Esophagus (tissue), 2 donors: ENCODE measurements at regions not wholly inside any gene's neighbourhood (a gene's known extent, or its start where the extent isn't known, plus 50 kb on each side); places are given as distances from the start of the nearest gene placed in this dataset.
A peak's percentile ranks its signal among the peaks of the same experiment; 100 is the strongest.
"Not testable (repeated sequence)": the region's sequence is repeated elsewhere in the genome, so short reads cannot be mapped to it uniquely, and the experiment has no call there.

Experiments used
- H3K27ac ChIP-seq, 2 donors: one replicate each; pipeline ENCODE4 v1.5.1; 2013; ENCODE audit warnings: low read depth in 2 of 2, mild to moderate bottlenecking in 2 of 2, inconsistent platforms in 1 of 2, low read length in 1 of 2, moderate library complexity in 1 of 2
- H3K27me3 ChIP-seq, 2 donors: one replicate each; pipeline ENCODE4 v1.6.1; 2013; ENCODE audit warnings: low read length in 2 of 2, control low read depth in 1 of 2, mild to moderate bottlenecking in 1 of 2; ENCODE audit not compliant: insufficient read depth in 2 of 2, control insufficient read depth in 1 of 2
- H3K36me3 ChIP-seq, 2 donors: one replicate each; pipeline ENCODE4 v1.6.1; 2013; ENCODE audit warnings: low read length in 1 of 2; ENCODE audit not compliant: control insufficient read depth in 2 of 2, insufficient read depth in 2 of 2
- H3K4me1 ChIP-seq, 2 donors: one replicate each; pipeline ENCODE4 v1.6.1; 2013; ENCODE audit warnings: low read length in 1 of 2; ENCODE audit not compliant: control insufficient read depth in 2 of 2, insufficient read depth in 2 of 2
- H3K4me3 ChIP-seq, 2 donors: one replicate each; pipeline ENCODE4 v1.5.1; 2013; ENCODE audit warnings: low read length in 2 of 2, mild to moderate bottlenecking in 2 of 2, low read depth in 1 of 2, moderate library complexity in 1 of 2
- H3K9me3 ChIP-seq, 2 donors: one replicate each; pipeline ENCODE4 v1.6.1; 2013; ENCODE audit warnings: mild to moderate bottlenecking in 2 of 2, low read depth in 1 of 2, low read length in 1 of 2, moderate library complexity in 1 of 2; ENCODE audit not compliant: control insufficient read depth in 2 of 2, insufficient read depth in 1 of 2
- WGBS, 2 donors: extraction: QIAGEN DNeasy Blood & Tissue Kit; methylation state at CpG; one replicate each; pipeline ENCODE4 v1.1.7; 2013; 5-methylcytosine and 5-hydroxymethylcytosine counted together
- donor health status: healthy with polysubstance abuse.
- donor health status: Bipolar disorder and iron deficiency.

- Histone ChIP-seq H3K4me1 (peaks cover 0 to 6% of the 10 kb centered on the region in 2 donors), H3K27ac (peak overlapping the region; percentile 88 to 90), H3K27me3 (no peaks in the 10 kb centered on the region), H3K36me3 (no peaks in the 10 kb centered on the region), H3K4me3 (peak overlapping the region; percentile 47 to 57), H3K9me3 (no peaks in the 10 kb centered on the region)
- 15 to 22% methylated on average over 9 to 16 of the region's 16 CpGs for WGBS, 2 donors
These were observed 71.9 kb upstream of the LARP1 start for GRCh38 chr5:154683101-154683880.

GRCh38 chr5:154679501-154679900, 75.7 kb upstream of the LARP1 start:
- Histone ChIP-seq H3K4me3 (no peak overlapping the region), H3K36me3 (no peaks in the 10 kb centered on the region), H3K27ac (no peak overlapping the region), H3K9me3 (no peaks in the 10 kb centered on the region), H3K4me1 (peaks cover 0 to 6% of the 10 kb centered on the region in 2 donors), H3K27me3 (no peaks in the 10 kb centered on the region)
- 84 to 86% methylated on average over 4 of the region's 4 CpGs for WGBS, 2 donors

GRCh38 chr5:154677921-154678320, 77.3 kb upstream of the LARP1 start:
- Histone ChIP-seq H3K9me3 (no peaks in the 10 kb centered on the region), H3K27me3 (no peaks in the 10 kb centered on the region), H3K27ac (peak overlapping the region; percentile 40 to 67), H3K36me3 (no peaks in the 10 kb centered on the region), H3K4me1 (no peaks in the 10 kb centered on the region), H3K4me3 (no peak overlapping the region)
- 16 to 29% methylated on average over 2 of the region's 2 CpGs for WGBS, 2 donors

GRCh38 chr5:154676508-154676907, 78.7 kb upstream of the LARP1 start:
- Histone ChIP-seq H3K9me3 (no peaks in the 10 kb centered on the region), H3K27ac (no peak overlapping the region), H3K4me1 (no peaks in the 10 kb centered on the region), H3K4me3 (no peak overlapping the region), H3K36me3 (no peaks in the 10 kb centered on the region), H3K27me3 (no peaks in the 10 kb centered on the region)
- 66 to 76% methylated on average over 1 of the region's 1 CpG for WGBS, 2 donors

GRCh38 chr5:154674029-154674428, 81.1 kb upstream of the LARP1 start:
- Histone ChIP-seq H3K27ac (no peak overlapping the region), H3K4me1 (no peaks in the 10 kb centered on the region), H3K9me3 (no peaks in the 10 kb centered on the region), H3K27me3 (no peaks in the 10 kb centered on the region), H3K36me3 (no peaks in the 10 kb centered on the region), H3K4me3 (no peak overlapping the region)
- 76 to 82% methylated on average over 2 of the region's 2 CpGs for WGBS, 2 donors

GRCh38 chr5:154673506-154673905, 81.7 kb upstream of the LARP1 start:
- Histone ChIP-seq H3K27me3 (no peaks in the 10 kb centered on the region), H3K9me3 (peaks cover 0 to 2% of the 10 kb centered on the region in 2 donors), H3K4me3 (no peak overlapping the region), H3K27ac (no peak overlapping the region), H3K4me1 (no peaks in the 10 kb centered on the region), H3K36me3 (no peaks in the 10 kb centered on the region)
- WGBS, 2 donors = 68 to 69% methylated on average over 4 of the region's 4 CpGs

GRCh38 chr5:154669913-154670312, 85.3 kb upstream of the LARP1 start:
- not testable (repeated sequence) for H3K27me3 ChIP-seq, H3K27ac ChIP-seq, H3K4me1 ChIP-seq, H3K9me3 ChIP-seq, H3K4me3 ChIP-seq, H3K36me3 ChIP-seq
- WGBS, 2 donors = 93 to 95% methylated on average over 8 of the region's 8 CpGs

GRCh38 chr5:154669402-154669801, 85.8 kb upstream of the LARP1 start:
- no peaks in the 10 kb centered on the region for H3K27me3 ChIP-seq
- H3K36me3 ChIP-seq = no peaks in the 10 kb centered on the region
- H3K27ac ChIP-seq = no peak overlapping the region
- H3K4me3 ChIP-seq = no peak overlapping the region
- WGBS, 2 donors = 92 to 93% methylated on average over 7 of the region's 7 CpGs
- peaks cover 4 to 8% of the 10 kb centered on the region in 2 donors for H3K9me3 ChIP-seq
- H3K4me1 ChIP-seq = no peaks in the 10 kb centered on the region

- Histone ChIP-seq H3K9me3 (peaks cover 4 to 11% of the 10 kb centered on the region in 2 donors), H3K4me1 (no peaks in the 10 kb centered on the region), H3K36me3 (no peaks in the 10 kb centered on the region), H3K27ac (no peak overlapping the region), H3K4me3 (no peak overlapping the region), H3K27me3 (no peaks in the 10 kb centered on the region)
These were observed 90.3 kb upstream of the LARP1 start for GRCh38 chr5:154664869-154665268.

GRCh38 chr5:154663424-154663823, 91.8 kb upstream of the LARP1 start:
- Histone ChIP-seq H3K4me3 (no peak overlapping the region), H3K27ac (no peak overlapping the region), H3K27me3 (no peaks in the 10 kb centered on the region), H3K4me1 (no peaks in the 10 kb centered on the region), H3K9me3 (peaks cover 4 to 8% of the 10 kb centered on the region in 2 donors), H3K36me3 (no peaks in the 10 kb centered on the region)
- WGBS, 2 donors = 63 to 83% methylated on average over 3 of the region's 3 CpGs
